Fibroblast of peridontal ligament (primary cell): ENCODE measurements at regions not wholly inside any gene's neighbourhood (a gene's known extent, or its start where the extent isn't known, plus 50 kb on each side); places are given as distances from the start of the nearest gene placed in this dataset.
"Not testable (repeated sequence)": the region's sequence is repeated elsewhere in the genome, so short reads cannot be mapped to it uniquely, and the experiment has no call there.

ENCODE experiments used
- DNase-seq: peaks from one replicate; pipeline ENCODE4 v3.0.0-alpha.2; 2010; ENCODE audit errors: extremely low read depth

DNA sequence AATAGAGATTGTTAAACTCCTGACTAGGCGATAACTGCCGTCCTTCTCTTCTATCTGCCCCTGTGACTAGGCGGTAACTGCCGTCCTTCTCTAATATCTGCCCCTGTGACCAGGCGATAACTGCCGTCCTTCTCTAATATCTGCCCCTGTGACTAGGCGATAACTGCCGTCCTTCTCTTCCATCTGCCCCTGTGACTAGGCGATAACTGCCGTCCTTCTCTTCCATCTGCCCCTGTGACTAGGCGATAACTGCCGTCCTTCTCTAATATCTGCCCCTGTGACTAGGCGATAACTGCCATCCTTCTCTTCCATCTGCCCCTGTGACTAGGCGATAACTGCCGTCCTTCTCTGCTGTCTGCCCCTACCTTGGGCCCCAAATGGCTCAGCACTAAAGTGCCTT is 59.5 kb upstream of the FRG1 start:
- not testable (repeated sequence) for DNase-seq

DNA sequence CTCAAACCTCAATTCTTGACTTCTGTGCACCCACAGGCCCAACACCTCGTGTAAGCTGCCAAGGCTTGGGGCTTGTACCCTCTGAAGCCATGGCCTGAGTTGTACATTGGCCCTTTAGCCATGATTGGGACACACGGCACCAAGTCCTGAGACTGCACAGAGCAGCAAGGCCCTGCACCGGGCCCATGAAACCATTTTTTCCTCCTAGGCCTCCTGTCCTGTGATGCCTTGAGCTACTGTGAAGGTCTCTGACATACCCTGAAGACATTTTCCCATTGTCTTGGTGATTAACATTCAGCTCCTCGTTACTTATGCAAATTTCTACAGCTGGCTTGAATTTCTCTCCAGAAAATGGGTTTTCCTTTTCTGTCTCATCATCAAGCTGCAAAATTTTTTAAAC is 52.3 kb upstream of the FRG1 start:
- not testable (repeated sequence) for DNase-seq
